NOMO-1 treated with DMSO at 0.1 percent for 48 hours (cell line): ENCODE measurements at regions not wholly inside any gene's neighbourhood (a gene's known extent, or its start where the extent isn't known, plus 50 kb on each side); places are given as distances from the start of the nearest gene placed in this dataset.

Experiments used
- DNase-seq: peaks from one replicate; lab custom pipeline; 2025; ENCODE audit not compliant: unreplicated experiment; lab: John Stamatoyannopoulos, UW

DNA sequence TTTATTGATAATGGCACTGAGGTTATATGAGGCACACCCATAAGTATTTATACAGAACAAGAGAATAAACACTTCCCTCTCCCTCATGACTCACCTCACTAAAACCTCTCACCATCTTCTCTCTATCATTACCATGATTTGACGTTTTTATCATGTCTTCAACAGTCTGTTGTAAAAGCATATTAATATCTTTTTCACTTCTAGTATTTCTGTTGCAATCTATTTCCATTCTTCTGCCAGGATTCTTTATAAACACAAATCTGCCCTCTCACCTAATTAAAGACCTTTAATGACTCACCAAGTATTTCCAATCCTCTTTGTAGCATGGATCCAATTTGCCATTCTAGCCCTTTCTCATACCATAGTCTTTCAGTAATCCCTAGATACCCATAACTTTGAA lies 527.7 kb downstream of the SLC16A7 start:
- DNase-seq: peak; percentile 2

DNA sequence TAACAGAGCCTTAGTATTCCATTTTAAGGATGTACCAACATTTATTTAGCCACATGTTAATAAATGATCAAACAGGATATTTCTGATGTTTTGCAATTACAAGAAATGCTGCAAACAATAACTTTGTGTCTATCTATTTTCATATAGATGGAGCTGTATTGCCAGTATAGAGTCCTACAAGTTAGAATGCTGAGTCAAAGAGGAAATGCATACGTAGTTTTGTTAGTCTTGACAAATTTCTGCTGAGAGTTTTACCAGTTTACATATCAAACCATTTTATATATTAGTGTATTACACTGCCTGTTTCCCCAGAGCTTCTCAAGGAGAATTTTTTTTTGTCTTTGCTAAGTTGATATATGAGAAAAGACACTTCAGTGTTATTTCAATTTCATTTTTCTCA lies 541.7 kb downstream of the SLC16A7 start:
- no peak for DNase-seq

DNA sequence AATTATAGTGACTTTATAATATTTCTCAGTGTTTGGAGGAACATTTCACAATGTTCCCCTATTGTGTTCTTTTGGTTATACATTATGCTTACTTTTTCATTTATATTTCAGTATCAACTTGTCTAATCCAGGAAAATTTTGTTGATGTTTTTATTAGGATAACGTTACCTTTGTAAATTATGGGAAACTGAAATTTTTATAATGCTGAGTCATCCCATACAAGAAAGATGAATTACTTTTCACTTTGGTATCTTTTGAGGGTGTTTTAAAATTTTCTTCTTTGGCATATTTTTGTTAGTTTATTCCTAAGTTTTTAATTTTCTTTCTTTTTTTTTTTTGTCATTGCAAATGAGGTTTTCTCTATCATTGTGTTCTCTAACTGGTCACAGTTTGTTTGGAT lies 542.7 kb downstream of the SLC16A7 start:
- DNase-seq: no peak

DNA sequence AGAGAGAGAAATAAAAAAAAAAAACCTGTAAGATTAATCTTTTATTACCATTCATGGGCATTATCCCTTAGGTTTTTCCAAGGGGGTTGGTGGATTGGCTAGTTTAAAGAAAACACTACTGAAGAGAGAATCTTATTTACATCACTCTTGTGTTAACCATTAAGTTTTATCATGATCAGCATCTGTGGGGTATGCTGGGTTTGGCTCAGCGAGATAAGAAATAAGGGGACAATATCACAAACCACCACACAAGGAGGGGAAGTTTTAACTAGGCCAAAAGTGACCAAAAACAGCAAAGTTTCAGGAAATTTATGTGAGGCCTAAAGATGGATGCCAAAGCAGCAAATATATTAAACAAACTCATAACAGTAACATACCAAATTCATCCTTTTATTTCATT lies 548.6 kb downstream of the SLC16A7 start:
- no peak for DNase-seq

DNA sequence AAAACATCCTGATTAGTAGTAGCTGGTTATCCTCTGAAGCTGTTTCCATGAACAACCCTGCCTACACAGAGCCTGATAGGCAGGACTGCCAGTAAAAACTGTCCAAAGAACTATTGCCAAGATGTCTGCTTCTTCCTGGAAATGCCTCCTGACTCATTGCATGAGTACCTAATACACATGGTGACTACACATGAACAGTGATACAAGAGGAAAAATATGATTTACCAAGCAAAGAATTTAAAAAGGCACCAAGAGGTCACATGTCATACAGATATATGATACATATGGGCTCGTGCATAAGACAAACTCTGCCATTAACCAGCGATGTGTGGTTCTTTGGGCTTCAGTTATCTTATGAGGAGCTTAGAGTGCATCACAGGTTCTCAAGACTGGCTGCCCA lies 552.3 kb downstream of the SLC16A7 start:
- no peak for DNase-seq

DNA sequence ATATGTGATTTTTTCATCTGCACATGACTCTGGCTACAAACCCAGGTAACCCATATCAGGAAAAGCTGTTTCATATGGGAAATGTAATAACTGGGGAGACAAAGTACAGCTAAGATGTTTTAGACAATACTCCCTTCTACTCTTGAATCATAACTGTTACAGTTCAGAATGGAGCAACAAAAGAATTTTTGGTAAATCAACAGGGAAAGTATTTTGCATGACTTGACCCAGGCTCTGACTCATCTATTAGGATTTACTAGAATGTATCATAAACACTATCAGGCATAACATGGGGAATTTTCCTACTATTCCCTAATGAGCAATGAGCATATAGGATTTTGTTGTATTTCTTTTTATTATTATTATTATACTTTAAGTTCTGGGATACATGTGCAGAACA lies 553.0 kb downstream of the SLC16A7 start:
- DNase-seq: no peak

DNA sequence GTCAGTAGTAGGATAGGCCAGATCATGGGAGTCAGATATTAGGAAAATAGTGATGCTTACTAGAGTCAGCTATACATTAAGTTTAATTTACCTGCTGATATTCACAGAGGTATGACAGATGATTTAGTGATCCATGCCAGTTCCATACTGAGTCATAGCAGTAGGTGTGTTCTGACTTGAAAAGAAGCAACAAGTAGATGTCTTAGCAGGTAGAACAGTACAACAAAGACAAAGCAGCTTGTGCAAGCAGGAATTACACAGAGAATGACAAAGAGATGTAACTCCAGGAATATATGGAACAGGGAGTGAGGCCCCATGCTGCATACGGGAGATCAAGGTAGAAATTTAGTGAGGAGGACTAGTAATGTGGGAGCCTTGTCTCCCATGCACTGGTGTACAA lies 556.9 kb downstream of the SLC16A7 start:
- DNase-seq: no peak

GRCh38 chr12:60159761-60160160 lies 563.9 kb downstream of the SLC16A7 start:
- no peak for DNase-seq

GRCh38 chr12:60162988-60163720 lies 567.3 kb downstream of the SLC16A7 start:
- DNase-seq: no peak

DNA sequence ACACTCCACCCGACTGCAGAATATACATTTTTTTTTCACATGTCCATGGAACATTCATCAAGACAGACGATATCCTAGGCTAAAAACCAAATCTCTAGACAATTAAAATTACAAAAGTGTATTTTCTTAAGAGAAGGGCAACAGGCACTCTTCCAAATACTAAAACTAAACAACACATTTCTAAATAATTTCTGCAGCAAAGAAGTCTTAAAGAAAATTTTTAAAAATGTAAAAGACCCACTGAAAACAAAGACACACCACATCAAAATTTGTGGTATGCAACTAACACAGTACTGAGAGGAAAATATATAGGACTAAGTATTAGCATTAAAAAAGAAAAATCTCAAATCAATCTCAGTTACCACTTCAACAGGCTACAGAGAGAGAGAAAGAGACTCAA lies 570.0 kb downstream of the SLC16A7 start:
- no peak for DNase-seq

DNA sequence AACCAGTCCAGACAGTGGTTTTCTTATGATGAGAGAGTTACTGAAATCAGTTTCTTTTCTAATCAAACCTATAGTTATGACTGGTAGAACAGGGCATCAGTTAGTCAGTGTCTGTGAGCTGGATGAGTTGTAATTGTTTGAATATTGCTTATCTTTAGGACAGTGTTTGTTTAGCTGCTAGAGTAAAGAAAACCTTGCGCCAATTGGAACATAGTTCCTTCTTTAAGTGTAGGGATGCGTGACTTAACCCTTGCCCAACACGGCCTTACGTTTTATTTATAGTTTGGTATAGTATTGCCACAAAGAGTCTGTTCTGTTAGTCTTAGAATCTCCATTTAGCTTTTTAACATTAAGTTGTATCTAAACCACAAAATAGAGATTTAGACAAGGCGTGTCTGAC lies 572.6 kb downstream of the SLC16A7 start:
- no peak for DNase-seq

GRCh38 chr12:60169904-60170303 lies 574.1 kb downstream of the SLC16A7 start:
- DNase-seq: no peak

DNA sequence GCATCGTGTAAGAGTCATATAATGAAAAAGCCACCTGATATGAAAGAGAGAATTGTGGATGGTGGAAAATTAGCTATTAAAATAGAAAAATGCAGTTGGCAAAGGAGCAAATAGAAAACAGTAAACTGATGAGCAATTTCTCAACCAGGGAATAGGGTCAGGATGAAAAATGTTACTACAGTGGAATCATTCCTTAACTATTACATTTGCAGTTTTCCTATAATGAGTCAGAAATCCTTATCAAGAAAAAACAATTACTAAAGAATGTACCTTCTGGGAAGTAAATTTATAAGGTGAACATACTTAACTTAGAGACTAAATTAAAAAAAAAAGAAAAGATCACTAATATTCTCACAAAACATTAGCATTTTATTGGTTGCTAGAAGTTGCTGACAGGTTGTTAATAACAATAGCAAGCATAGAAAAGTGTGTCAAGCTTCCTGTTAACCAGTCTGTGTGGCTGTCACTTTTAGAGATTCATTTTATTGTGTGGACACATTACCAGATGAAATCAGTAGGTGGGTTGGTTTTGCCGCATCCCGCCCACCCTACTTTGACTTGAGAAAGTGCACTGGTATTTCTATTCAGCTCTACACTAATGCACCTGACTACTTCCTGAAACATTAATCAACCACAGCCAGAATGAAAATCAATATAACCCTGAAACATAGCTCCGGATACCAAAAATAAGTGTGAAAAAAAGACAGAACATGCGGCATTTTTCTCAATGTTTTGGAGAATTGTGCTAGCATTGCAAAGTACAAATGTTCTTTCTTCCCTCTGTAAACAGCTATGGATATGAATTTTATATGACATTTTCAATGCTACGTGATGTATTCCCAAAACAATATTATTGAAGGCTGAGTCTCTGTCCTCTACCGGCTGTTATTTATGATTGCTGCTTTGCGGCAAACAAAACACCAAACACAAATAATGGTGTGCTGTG lies 576.7 kb downstream of the SLC16A7 start:
- DNase-seq: no peak

- peak; percentile 11 for DNase-seq
Observed at GRCh38 chr12:60173224-60174170, 577.7 kb downstream of the SLC16A7 start.

- DNase-seq: no peak
Observed at GRCh38 chr12:60174476-60174875, 578.6 kb downstream of the SLC16A7 start.

DNA sequence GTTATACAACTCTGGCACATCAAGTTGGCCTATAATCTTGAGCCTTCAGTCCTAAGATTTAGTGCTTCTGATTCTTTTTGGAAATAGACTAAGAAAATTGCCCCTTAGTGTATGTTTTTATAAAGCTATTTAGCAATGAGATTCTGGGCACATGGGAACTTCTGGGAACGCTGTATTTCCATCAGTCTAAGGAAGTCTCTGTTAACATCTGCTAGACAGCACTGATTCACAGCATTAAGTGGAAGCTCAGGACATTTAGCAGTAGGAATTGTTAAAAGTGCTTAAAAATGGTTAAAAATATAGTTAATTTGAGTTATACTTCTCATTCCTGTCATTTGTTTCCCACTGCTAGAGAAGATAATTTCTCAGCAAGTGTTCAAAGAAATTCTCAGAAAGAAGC lies 579.1 kb downstream of the SLC16A7 start:
- DNase-seq: no peak

GRCh38 chr12:60176891-60177290 lies 581.1 kb downstream of the SLC16A7 start:
- DNase-seq: no peak

DNA sequence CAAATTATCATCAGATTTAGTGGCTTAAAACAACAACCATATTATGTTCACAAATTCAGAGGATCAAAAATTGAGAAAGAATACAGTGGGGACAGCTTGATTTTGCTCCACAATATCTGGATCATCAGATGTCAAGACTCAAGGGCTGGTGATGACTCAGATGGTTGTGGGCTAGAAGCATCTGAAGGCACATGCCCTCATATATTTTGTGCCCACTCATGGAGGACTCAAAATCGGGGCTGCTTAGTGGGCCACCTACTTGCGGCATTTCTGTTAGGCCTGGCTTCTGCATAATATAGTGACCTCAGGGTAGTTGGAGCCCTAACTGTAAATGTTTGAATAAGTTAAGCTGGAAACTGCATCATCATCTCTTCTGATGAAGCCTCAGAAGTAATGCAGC lies 584.5 kb downstream of the SLC16A7 start:
- DNase-seq: no peak

GRCh38 chr12:60182354-60182753 lies 586.5 kb downstream of the SLC16A7 start:
- DNase-seq: no peak

DNA sequence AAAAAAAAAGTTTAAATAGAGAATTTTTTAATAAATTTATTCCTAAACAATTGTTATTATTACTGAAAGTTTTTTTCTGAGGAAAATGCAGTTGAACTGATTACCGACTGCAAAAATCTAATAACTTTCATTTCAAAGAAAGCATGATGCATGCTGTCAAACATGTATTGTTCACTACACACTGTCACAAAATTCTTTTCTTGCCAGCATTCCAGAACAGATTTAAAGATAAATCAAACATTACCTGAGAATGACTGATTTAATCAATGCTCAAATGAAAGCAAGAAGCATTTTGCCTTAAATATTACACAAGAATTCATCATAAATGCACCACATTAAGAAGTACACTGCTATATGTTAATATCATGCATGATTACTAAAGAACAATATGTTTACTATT lies 588.3 kb downstream of the SLC16A7 start:
- no peak for DNase-seq

GRCh38 chr12:60185060-60185459 lies 589.2 kb downstream of the SLC16A7 start:
- DNase-seq: no peak
